ENCODE measurements at regions not wholly inside any gene's neighbourhood (a gene's known extent, or its start where the extent isn't known, plus 50 kb on each side); places are given as distances from the start of the nearest gene placed in this dataset.

GRCh38 chr7:131905471-131905973 lies 349.1 kb upstream of the PODXL start:
- no peak for DNase-seq (ENCODE audit: insufficient read length, low spot score, missing footprints)
- Histone ChIP-seq H3K36me3 (ENCODE audit: insufficient read depth, low read length) (no peaks in the 10 kb centered on the region), H3K4me2 (ENCODE audit: insufficient read depth, low read length) (no peak overlapping the region), H2AFZ (ENCODE audit: low read length) (no peak overlapping the region), H3K4me3 (ENCODE audit: insufficient read depth, low read length) (no peak overlapping the region), H3K27ac (ENCODE audit: low read depth, low read length) (no peak overlapping the region), H3K9me3 (ENCODE audit: low read depth, low read length) (no peaks in the 10 kb centered on the region), H4K20me1 (ENCODE audit: insufficient read depth, low read length) (no peaks in the 10 kb centered on the region), H3K27me3 (ENCODE audit: insufficient read depth, low read length) (peaks cover 56% of the 10 kb centered on the region), H3K79me2 (ENCODE audit: insufficient read depth, low read length) (no peaks in the 10 kb centered on the region), H3K4me1 (ENCODE audit: insufficient read depth, low read length) (no peaks in the 10 kb centered on the region)
- TF ChIP-seq CTCF (IDR thresholded peaks at IDR 0.05; ENCODE audit: extremely low read depth, low read depth, low read length), result no peak

- Histone ChIP-seq H3K27me3 (ENCODE audit: insufficient read depth, low read length) (peaks cover 49% of the 10 kb centered on the region), H3K4me1 (ENCODE audit: insufficient read depth, low read length) (no peaks in the 10 kb centered on the region), H2AFZ (ENCODE audit: low read length) (no peak overlapping the region), H3K4me2 (ENCODE audit: insufficient read depth, low read length) (no peak overlapping the region), H3K36me3 (ENCODE audit: insufficient read depth, low read length) (no peaks in the 10 kb centered on the region), H3K79me2 (ENCODE audit: insufficient read depth, low read length) (no peaks in the 10 kb centered on the region), H4K20me1 (ENCODE audit: insufficient read depth, low read length) (no peaks in the 10 kb centered on the region), H3K9me3 (ENCODE audit: low read depth, low read length) (no peaks in the 10 kb centered on the region), H3K4me3 (ENCODE audit: insufficient read depth, low read length) (no peak overlapping the region), H3K27ac (ENCODE audit: low read depth, low read length) (no peak overlapping the region)
- DNase-seq (ENCODE audit: insufficient read length, low spot score, missing footprints), result no peak
- no peak for TF ChIP-seq CTCF (IDR thresholded peaks at IDR 0.05; ENCODE audit: extremely low read depth, low read depth, low read length)
Measured at GRCh38 chr7:131904760-131905327, 348.4 kb upstream of the PODXL start.

GRCh38 chr7:131903315-131903714 lies 346.9 kb upstream of the PODXL start:
- no peak overlapping the region for H2AFZ ChIP-seq (ENCODE audit: low read length)
- no peak overlapping the region for H3K27ac ChIP-seq (ENCODE audit: low read depth, low read length)
- DNase-seq (ENCODE audit: insufficient read length, low spot score, missing footprints), result no peak
- peaks cover 35% of the 10 kb centered on the region for H3K27me3 ChIP-seq (ENCODE audit: insufficient read depth, low read length)
- peaks cover 3% of the 10 kb centered on the region for H3K4me1 ChIP-seq (ENCODE audit: insufficient read depth, low read length)
- no peaks in the 10 kb centered on the region for H3K9me3 ChIP-seq (ENCODE audit: low read depth, low read length)
- H3K4me2 ChIP-seq (ENCODE audit: insufficient read depth, low read length), result no peak overlapping the region
- no peaks in the 10 kb centered on the region for H3K79me2 ChIP-seq (ENCODE audit: insufficient read depth, low read length)
- no peak for TF ChIP-seq CTCF (IDR thresholded peaks at IDR 0.05; ENCODE audit: extremely low read depth, low read depth, low read length)
- no peak overlapping the region for H3K4me3 ChIP-seq (ENCODE audit: insufficient read depth, low read length)
- no peaks in the 10 kb centered on the region for H4K20me1 ChIP-seq (ENCODE audit: insufficient read depth, low read length)
- H3K36me3 ChIP-seq (ENCODE audit: insufficient read depth, low read length), result no peaks in the 10 kb centered on the region

GRCh38 chr7:131900785-131901287 lies 344.4 kb upstream of the PODXL start:
- peaks cover 21% of the 10 kb centered on the region for H3K4me1 ChIP-seq (ENCODE audit: insufficient read depth, low read length)
- no peak overlapping the region for H3K4me2 ChIP-seq (ENCODE audit: insufficient read depth, low read length)
- H4K20me1 ChIP-seq (ENCODE audit: insufficient read depth, low read length), result no peaks in the 10 kb centered on the region
- H3K4me3 ChIP-seq (ENCODE audit: insufficient read depth, low read length), result no peak overlapping the region
- no peak for DNase-seq (ENCODE audit: insufficient read length, low spot score, missing footprints)
- TF ChIP-seq CTCF (IDR thresholded peaks at IDR 0.05; ENCODE audit: extremely low read depth, low read depth, low read length), result no peak
- H3K27ac ChIP-seq (ENCODE audit: low read depth, low read length), result no peak overlapping the region
- peaks cover 12% of the 10 kb centered on the region for H3K27me3 ChIP-seq (ENCODE audit: insufficient read depth, low read length)
- no peaks in the 10 kb centered on the region for H3K9me3 ChIP-seq (ENCODE audit: low read depth, low read length)
- H2AFZ ChIP-seq (ENCODE audit: low read length), result no peak overlapping the region
- no peaks in the 10 kb centered on the region for H3K36me3 ChIP-seq (ENCODE audit: insufficient read depth, low read length)
- no peaks in the 10 kb centered on the region for H3K79me2 ChIP-seq (ENCODE audit: insufficient read depth, low read length)

All from osteoblast (primary cell).